SH-SY5Y (cell line): ENCODE measurements at regions not wholly inside any gene's neighbourhood (a gene's known extent, or its start where the extent isn't known, plus 50 kb on each side); places are given as distances from the start of the nearest gene placed in this dataset.

Source experiments
- GATA2 ChIP-seq: IDR thresholded peaks from 2 replicates; pipeline ENCODE4 v1.6.1; 2011; ENCODE audit warnings: mild to moderate bottlenecking, low read depth, low read length
- GATA3 ChIP-seq: IDR thresholded peaks from 2 replicates; pipeline ENCODE4 v1.6.1; 2011; ENCODE audit warnings: low read depth, mild to moderate bottlenecking, low read length, moderate library complexity

DNA sequence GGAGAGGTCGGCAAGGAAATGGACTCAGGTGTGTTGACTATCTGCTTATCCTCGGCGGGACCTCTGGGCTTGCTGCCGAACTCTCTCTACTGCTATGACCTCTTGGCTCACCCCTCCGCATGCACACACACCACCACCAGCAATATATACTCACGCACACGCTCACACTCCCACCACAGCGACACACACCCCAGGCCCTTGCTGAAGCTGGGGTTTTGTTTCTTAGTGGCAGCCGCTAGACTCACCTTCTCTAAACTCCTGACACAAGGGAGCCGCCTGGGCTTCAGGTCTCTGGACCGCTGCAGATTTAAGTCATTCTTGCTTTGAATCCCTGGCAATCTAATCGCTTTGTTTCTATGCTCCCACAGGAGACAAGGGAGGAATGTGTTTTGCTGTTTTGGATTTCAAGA lies 59.4 kb upstream of the BACH2 start:
- TF ChIP-seq GATA2 (no peak), GATA3 (no peak)

DNA sequence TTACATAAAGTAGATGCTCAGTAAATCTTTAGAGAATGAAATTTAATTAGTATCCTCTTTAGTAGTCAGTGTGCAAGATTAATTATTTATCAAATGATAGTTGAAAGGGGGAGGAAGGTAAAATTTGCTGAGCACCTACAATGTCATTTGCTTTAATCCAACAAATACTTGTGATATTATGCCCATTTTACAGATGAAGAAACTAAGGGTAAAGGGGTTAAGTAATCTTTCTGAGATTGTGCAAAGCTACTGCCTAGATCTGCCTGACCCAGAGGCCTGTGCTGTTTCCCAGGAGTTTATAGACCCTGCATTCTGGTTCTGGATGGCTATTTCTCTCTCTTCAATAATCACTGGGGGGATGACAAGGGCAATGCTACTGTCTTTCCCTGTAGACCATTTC lies 58.3 kb upstream of the BACH2 start:
- TF ChIP-seq GATA2: no peak
- no peak for TF ChIP-seq GATA3

DNA sequence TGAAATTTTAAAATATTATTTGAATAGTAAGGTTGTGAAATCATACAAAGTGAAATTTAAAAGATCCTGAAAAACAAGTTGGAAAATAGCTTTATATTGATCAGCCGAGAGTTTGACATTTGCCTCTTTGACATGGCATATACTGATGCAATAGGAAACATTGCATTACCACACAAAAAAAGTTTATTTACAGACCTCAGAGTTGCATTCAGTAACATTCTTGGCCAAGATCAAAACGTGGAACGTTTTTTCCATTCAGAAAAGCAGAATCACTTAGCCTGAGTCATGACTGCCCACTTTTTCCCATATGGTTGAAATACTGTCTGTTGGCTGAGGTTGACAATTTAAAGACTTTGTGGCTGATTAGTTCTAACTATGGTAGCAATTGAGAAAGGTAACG lies 55.1 kb upstream of the BACH2 start:
- TF ChIP-seq GATA2 (no peak), GATA3 (no peak)

DNA sequence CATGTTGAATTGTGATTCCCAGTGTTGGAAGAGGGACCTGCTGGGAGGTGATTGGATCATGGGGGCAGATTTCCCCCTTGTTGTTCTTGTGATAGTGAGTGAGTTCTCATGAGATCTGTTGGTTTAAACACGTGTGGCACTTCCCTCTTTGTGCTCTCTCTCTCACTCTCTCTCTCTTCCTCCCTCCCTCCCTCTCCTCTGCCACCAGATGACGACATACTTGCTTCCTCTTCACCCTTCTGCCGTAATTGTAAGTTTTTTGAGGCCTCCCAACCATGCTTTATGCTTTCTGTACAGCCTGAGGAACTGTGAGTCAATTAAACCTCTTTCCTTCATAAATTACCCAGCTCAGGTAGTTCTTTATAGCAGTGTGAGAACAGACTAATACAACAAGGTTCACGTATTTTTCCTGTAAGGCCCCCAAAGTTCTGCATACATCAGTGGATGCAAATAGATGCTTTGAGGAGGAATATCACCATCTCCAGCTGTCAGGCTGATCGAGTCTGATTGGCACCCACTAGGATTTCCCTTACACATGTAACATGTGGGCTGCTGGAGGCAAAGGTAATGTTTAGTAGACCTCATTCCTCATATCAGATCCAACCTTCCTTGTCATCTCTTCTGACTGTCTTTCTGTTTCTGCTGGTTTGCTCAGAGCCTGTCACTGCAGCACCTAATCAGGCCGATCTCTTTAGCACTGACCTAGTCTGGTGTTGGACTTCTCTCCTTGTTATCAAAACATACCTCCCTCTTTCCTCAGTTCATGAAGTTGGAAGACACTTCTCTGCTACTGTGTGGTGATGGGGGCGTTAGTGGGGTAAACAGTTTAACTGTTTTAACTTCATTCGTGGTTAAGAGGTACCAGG lies 54.3 kb upstream of the BACH2 start:
- TF ChIP-seq GATA3: no peak
- TF ChIP-seq GATA2: peak; percentile 75

DNA sequence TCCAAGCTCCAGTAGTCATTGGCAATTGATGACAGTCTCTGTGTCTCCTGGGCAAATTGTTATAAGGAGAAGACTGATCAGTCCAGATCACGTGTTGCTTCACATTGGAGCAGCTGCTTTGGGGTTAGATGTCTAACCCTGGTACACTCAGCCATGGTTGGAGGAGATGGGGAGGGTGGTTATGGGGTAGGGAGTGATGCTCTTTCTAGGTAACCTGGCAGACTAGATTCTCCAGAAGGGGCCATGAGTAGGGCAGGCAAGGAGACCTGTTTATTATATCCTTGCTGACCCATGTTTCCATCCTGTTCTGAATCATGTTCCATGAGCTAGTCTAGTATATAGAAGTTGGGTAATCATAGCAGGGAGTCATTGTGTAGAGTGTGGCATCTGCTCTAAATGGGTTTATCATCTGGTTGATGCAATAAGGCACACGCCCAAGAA lies 50.8 kb upstream of the BACH2 start:
- TF ChIP-seq GATA3: no peak
- no peak for TF ChIP-seq GATA2

DNA sequence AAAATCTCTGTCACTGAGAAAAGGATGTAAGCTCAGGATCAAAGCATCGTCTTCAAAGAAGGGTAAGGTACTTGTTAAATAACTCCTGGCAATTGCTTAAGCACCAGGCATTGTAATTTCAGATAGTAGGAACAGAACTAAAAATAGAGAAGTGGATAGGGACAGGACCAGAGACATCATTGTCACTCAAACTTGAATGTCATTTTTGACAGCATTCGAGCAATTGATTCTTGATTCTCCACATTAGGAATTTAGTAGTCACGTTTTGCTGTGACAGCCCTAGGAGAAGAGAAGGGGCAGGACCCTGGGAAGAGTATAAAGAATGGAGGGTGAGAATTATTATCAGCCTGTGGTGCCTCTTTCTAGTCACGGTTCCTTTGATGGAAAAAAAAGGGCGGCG lies 50.1 kb upstream of the BACH2 start:
- TF ChIP-seq GATA2: no peak
- no peak for TF ChIP-seq GATA3
